AG09309 (cell line): ENCODE measurements at regions not wholly inside any gene's neighbourhood (a gene's known extent, or its start where the extent isn't known, plus 50 kb on each side); places are given as distances from the start of the nearest gene placed in this dataset.

Experiments
- DNase-seq: peaks from one replicate; pipeline ENCODE4 v3.0.0-alpha.2; 2010; ENCODE audit warnings: low read depth
- H3K4me3 ChIP-seq: 2 replicates; pipeline ENCODE4 v1.5.1; 2011; ENCODE audit warnings: mild to moderate bottlenecking, low read depth, low read length, moderate library complexity; ENCODE audit not compliant: control insufficient read depth
- CTCF ChIP-seq: IDR thresholded peaks from 2 replicates; pipeline ENCODE4 v1.5.1; 2011; ENCODE audit warnings: mild to moderate bottlenecking, low read depth, low read length, inconsistent platforms; ENCODE audit not compliant: insufficient read depth, control insufficient read depth; ENCODE audit errors: missing control alignments

DNA sequence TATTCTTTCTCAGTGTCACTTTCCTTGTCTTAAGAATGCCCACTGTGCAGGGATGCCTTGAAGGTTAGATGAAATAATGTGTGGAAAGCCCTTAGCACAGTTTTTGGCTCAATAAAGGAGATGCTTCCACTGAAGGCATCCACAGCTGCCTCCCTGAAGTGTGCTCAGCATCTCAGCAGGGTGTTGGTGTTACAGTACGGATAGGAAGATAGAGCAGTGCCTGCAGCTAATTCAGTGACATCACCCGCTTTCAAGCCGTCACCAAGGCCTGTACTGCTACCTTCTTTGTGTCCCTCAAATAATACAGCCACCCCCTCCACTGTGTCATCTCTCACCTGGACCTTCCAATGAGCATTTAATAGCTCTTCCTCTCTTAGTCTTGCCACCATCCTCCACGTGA, 59.0 kb downstream of the NDUFS5 start:
- no peak for TF ChIP-seq CTCF
- H3K4me3 ChIP-seq = no peak overlapping the region
- no peak for DNase-seq

GRCh38 chr1:39086386-39086785, 60.2 kb downstream of the NDUFS5 start:
- no peak overlapping the region for H3K4me3 ChIP-seq
- TF ChIP-seq CTCF = no peak
- DNase-seq = no peak

DNA sequence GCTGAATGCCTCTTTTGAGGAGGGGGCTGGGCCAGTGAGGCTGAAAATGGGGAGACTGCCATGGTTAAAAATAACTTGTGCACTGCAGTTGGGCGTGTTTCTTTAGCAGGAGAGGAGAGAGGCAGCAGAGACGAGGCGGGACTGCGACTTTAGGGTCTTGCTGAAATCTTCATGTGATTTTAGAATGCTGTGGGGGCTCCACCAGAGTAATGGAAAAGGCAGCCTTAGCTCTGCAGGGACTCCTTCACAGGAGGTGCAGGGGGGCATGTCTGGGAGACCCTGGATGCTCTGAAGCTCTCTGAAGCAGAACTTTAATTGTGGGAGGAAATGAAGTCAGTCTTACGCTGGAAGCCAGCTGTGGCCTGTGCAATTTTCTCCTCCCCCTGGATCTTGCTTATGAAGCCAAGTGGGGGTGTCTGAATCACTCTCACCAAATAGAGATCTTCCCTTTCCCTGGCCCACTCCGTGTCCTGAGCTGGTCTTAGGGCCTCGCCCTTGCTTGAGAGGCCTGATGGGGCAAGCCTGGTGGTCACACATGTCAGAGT, 60.8 kb downstream of the NDUFS5 start:
- no peak for TF ChIP-seq CTCF
- H3K4me3 ChIP-seq = no peak overlapping the region
- no peak for DNase-seq

DNA sequence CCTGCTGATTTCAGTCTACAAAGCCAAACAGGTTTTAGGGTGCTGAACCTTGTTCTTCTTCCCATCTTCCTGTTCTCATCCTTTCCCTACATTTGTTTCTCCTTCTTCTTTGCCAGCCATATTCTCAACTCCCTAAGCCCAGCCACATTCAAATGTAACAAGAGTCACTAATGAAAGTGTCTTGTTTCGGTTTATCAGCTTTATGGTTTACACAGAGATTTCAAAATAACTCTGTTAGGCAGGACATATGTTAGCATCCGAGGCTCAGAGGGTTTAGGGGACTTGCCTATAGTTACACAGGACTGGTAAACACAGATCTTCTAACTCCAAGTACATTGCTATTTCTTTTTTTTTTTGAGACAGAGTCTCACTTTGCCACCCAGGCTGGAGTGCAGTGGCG, 61.3 kb downstream of the NDUFS5 start:
- DNase-seq = no peak
- TF ChIP-seq CTCF = no peak

DNA sequence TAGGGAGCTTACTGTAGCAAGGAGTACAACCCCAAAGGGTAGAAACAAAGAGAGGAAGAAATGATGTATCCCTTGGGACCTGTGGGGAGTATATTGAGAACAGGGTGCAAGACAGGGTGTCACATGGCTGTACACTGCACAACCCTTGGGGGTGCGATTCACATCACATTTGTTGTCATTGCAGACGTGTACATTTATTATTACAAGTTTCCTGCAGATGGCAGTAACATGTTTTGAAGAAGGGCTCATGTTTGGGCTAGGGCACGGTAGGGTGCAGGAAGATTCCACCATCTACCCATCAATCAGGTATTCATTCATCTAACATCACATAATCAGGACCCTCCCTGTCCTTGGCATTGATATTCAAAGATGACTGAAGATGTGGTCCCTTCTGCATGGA, 62.5 kb downstream of the NDUFS5 start:
- no peak for DNase-seq
- no peak overlapping the region for H3K4me3 ChIP-seq
- TF ChIP-seq CTCF = no peak

More for the DNA sequence above, 61.3 kb downstream of the NDUFS5 start:
- H3K4me3 ChIP-seq = no peak overlapping the region

DNA sequence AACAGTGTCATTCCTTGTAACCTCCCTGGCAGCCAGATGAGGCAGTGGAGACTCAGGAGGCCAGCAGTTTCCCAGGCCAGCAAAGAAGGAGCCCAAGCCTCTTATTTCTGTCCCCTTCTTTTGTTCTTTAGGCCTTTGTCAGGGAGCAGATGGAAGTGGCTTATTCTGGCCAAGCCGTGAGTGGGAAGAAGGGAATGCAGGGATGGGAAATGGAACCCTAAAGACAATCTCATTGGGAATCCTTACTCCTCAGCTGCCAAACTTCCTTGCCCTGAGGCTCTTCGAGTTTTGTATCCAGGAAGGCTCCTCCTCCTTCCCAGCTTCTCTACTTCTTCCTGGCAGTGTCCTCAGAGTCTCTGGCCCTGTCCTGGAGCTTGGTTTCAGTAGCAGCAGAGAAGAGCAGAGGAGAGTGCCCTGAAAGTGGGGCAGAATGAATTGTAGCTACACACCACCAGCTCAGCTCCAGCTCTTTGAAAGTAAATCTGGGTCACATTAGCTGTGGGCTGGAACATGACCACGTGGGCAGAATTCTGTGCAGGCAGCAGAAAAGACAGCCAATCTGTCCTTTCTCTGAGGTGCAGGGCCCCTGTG, 63.9 kb downstream of the NDUFS5 start:
- TF ChIP-seq CTCF = no peak
- H3K4me3 ChIP-seq = no peak overlapping the region
- DNase-seq = no peak

GRCh38 chr1:39090757-39091380, 64.7 kb downstream of the NDUFS5 start:
- no peak for TF ChIP-seq CTCF
- H3K4me3 ChIP-seq = no peak overlapping the region
- DNase-seq = no peak
